Sigmoid colon (tissue), 6 donors: ENCODE measurements at regions not wholly inside any gene's neighbourhood (a gene's known extent, or its start where the extent isn't known, plus 50 kb on each side); places are given as distances from the start of the nearest gene placed in this dataset.

Experiments used
- DNase-seq: peaks from one replicate; pipeline ENCODE4 v3.0.0-alpha.2; 2019
- H3K27ac ChIP-seq, 4 donors: fragments of 200-600 bp; sonication (generic); one replicate each; pipeline ENCODE4 v1.5.1; 2016 to 2019; ENCODE audit warnings: mild to moderate bottlenecking in 1 of 4
- H3K27me3 ChIP-seq, 3 donors: fragments of 200-600 bp; sonication (generic); one replicate each; pipeline ENCODE4 v1.5.1; 2019; ENCODE audit warnings: mild to moderate bottlenecking in 1 of 3
- H3K36me3 ChIP-seq, 4 donors: fragments of 200-600 bp; sonication (generic); one replicate each; pipeline ENCODE4 v1.5.1; 2016 to 2019
- H3K4me1 ChIP-seq, 4 donors: fragments of 200-600 bp; sonication (generic); one replicate each; pipeline ENCODE4 v1.5.1; 2017 to 2019
- H3K4me3 ChIP-seq, 4 donors: fragments of 200-600 bp; sonication (generic); one replicate each; pipeline ENCODE4 v1.5.1; 2017 to 2019; ENCODE audit warnings: mild to moderate bottlenecking in 2 of 4, moderate library complexity in 1 of 4
- H3K9me3 ChIP-seq, 4 donors: fragments of 200-600 bp in 3 of 4; sonication (generic) in 3 of 4; one replicate each; pipeline versions ENCODE4 v1.5.1 to v1.6.1; 2013 to 2019
- EP300 ChIP-seq, 4 donors: sonication (generic); formaldehyde crosslinking; IDR thresholded peaks; one replicate each; pipeline ENCODE4 v1.6.1; 2017; ENCODE audit warnings: antibody characterized with exemption in 4 of 4
- POLR2A ChIP-seq, 2 donors: fragments of 450-650 bp; IDR thresholded peaks; one replicate each; pipeline ENCODE4 v1.6.1; 2016; ENCODE audit warnings: antibody characterized with exemption in 2 of 2, mild to moderate bottlenecking in 2 of 2, moderate library complexity in 2 of 2
- POLR2AphosphoS5 ChIP-seq, 4 donors: sonication (generic); formaldehyde crosslinking; IDR thresholded peaks; one replicate each; pipeline ENCODE4 v1.6.1; 2017; ENCODE audit warnings: antibody characterized with exemption in 4 of 4
- WGBS, 2 donors: extraction: QIAGEN DNeasy Blood & Tissue Kit; methylation state at CpG; one replicate each; pipeline ENCODE4 v1.1.7; 2013; 5-methylcytosine and 5-hydroxymethylcytosine counted together
- intact Hi-C: fragments of 100-400 bp; cut with DNase I; formaldehyde crosslinking; loops from one replicate; pipeline ENCODE4 v1.15.1; 2023
- TF ChIP-seq, protein P1 (sequence below), 4 experiments: fragments of 450-650 bp in 3 of 4; fragments of 200-600 bp in 1 of 4; IDR thresholded peaks; one replicate each; pipeline ENCODE4 v1.5.1; 2016 to 2019; ENCODE audit warnings: antibody characterized with exemption in 4 of 4, mild to moderate bottlenecking in 3 of 4, moderate library complexity in 2 of 4
- donor health status: healthy with polysubstance abuse.
- donor health status: healthy.

DNA sequence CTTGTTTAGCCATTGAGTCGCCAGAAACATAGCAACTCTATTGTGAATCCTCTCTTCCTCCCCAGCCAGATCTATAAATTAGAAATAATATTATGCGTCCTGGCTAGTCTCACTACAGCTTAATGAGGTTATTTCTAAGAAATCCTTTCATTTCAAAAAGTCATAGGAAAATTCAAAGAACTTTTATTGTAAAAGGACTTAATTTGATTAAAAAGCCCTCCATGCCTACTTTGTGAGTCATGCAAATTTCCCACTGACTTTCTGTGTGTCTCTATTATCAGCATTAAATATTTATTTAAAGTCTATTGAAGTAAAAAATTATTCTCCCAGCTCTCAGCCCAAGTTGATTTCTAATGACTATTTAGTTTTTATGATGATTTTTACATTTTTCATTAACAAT is 160.7 kb downstream of the PHLDA1 start:
- Histone ChIP-seq H3K27ac (no peak overlapping the region), H3K9me3 (no peaks in the 10 kb centered on the region), H3K4me1 (no peaks in the 10 kb centered on the region), H3K27me3 (no peaks in the 10 kb centered on the region), H3K4me3 (no peak overlapping the region), H3K36me3 (no peaks in the 10 kb centered on the region)
- WGBS, 2 donors: 84 to 87% methylated on average over 2 of the region's 2 CpGs
- no peak for DNase-seq
- intact Hi-C loops: no loop called here
- no peak for TF ChIP-seq EP300 (IDR thresholded peaks at IDR 0.05)
- TF ChIP-seq POLR2A (IDR thresholded peaks at IDR 0.05): no peak
- TF ChIP-seq POLR2AphosphoS5 (IDR thresholded peaks at IDR 0.05): no peak
- TF ChIP-seq, protein P1, sequence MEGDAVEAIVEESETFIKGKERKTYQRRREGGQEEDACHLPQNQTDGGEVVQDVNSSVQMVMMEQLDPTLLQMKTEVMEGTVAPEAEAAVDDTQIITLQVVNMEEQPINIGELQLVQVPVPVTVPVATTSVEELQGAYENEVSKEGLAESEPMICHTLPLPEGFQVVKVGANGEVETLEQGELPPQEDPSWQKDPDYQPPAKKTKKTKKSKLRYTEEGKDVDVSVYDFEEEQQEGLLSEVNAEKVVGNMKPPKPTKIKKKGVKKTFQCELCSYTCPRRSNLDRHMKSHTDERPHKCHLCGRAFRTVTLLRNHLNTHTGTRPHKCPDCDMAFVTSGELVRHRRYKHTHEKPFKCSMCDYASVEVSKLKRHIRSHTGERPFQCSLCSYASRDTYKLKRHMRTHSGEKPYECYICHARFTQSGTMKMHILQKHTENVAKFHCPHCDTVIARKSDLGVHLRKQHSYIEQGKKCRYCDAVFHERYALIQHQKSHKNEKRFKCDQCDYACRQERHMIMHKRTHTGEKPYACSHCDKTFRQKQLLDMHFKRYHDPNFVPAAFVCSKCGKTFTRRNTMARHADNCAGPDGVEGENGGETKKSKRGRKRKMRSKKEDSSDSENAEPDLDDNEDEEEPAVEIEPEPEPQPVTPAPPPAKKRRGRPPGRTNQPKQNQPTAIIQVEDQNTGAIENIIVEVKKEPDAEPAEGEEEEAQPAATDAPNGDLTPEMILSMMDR (IDR thresholded peaks at IDR 0.05): no peak

GRCh38 chr12:75868501-75868900 is 163.1 kb downstream of the PHLDA1 start:
- 77 to 85% methylated on average over 3 of the region's 3 CpGs for WGBS, 2 donors
- no peaks in the 10 kb centered on the region for H3K27me3 ChIP-seq
- H3K27ac ChIP-seq: no peak overlapping the region
- no peaks in the 10 kb centered on the region for H3K36me3 ChIP-seq
- no peaks in the 10 kb centered on the region for H3K4me1 ChIP-seq
- H3K9me3 ChIP-seq: no peaks in the 10 kb centered on the region
- TF ChIP-seq POLR2A (IDR thresholded peaks at IDR 0.05): no peak
- no peak for TF ChIP-seq POLR2AphosphoS5 (IDR thresholded peaks at IDR 0.05)
- TF ChIP-seq EP300 (IDR thresholded peaks at IDR 0.05): no peak
- TF ChIP-seq, protein P1 (IDR thresholded peaks at IDR 0.05): no peak
- no peak overlapping the region for H3K4me3 ChIP-seq
- no peak for DNase-seq
- intact Hi-C loops: no loop called here

- Histone ChIP-seq H3K36me3 (no peaks in the 10 kb centered on the region), H3K4me3 (no peak overlapping the region), H3K27me3 (no peaks in the 10 kb centered on the region), H3K4me1 (no peaks in the 10 kb centered on the region), H3K9me3 (no peaks in the 10 kb centered on the region), H3K27ac (no peak overlapping the region)
- DNase-seq: no peak
- intact Hi-C loops: no loop called here
- TF ChIP-seq POLR2A (IDR thresholded peaks at IDR 0.05) (no peak), POLR2AphosphoS5 (IDR thresholded peaks at IDR 0.05) (no peak), EP300 (IDR thresholded peaks at IDR 0.05) (no peak)
- TF ChIP-seq, protein P1 (IDR thresholded peaks at IDR 0.05): no peak
- 90 to 95% methylated on average over 3 of the region's 3 CpGs for WGBS, 2 donors
Measured at GRCh38 chr12:75865315-75865714, 166.3 kb downstream of the PHLDA1 start.

DNA sequence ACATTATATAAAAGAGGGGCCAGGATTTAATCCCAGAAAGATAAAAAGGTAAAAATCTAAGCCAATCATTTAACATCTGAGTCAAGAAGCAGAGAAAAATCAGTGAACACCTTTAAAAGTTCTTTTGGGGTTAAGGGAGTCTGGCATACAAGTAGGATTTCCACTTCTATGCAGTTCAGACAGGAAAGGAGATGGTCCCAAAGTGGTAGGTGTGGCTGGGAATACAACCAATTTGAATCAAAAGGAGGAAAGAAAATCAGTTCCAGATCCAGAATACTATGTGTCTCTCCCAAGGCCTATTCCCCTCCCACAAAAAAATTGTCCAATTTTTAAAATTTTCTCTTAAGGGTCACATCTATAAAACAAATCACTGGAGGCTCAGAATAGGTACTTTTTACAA is 167.4 kb downstream of the PHLDA1 start:
- no peaks in the 10 kb centered on the region for H3K4me1 ChIP-seq
- TF ChIP-seq POLR2AphosphoS5 (IDR thresholded peaks at IDR 0.05) (no peak), POLR2A (IDR thresholded peaks at IDR 0.05) (no peak), EP300 (IDR thresholded peaks at IDR 0.05) (no peak)
- TF ChIP-seq, protein P1 (IDR thresholded peaks at IDR 0.05): no peak
- intact Hi-C loops: no loop called here
- H3K36me3 ChIP-seq: no peaks in the 10 kb centered on the region
- H3K27me3 ChIP-seq: no peaks in the 10 kb centered on the region
- H3K4me3 ChIP-seq: no peak overlapping the region
- H3K9me3 ChIP-seq: no peaks in the 10 kb centered on the region
- H3K27ac ChIP-seq: no peak overlapping the region
- DNase-seq: no peak

DNA sequence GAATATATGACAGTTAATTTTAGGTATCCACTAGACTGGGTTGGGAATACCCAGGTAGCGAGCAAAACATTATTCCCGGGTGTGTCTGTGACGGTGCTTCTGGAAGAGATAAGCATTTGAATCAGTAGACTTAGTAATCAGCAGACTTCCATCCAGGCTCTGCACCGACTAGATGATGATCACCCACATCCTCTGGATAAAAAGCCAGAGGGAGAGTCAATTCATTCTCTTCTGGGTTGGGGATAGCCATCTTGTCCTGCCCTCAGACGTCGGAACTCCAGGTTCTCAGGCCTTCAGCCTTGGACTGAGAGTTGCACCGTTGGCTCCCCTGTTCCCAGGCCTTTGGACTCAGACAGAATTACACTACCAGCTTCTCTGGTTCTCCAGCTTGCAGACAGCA is 168.0 kb downstream of the PHLDA1 start:
- Histone ChIP-seq H3K36me3 (no peaks in the 10 kb centered on the region), H3K4me3 (no peak overlapping the region), H3K27ac (no peak overlapping the region), H3K27me3 (no peaks in the 10 kb centered on the region), H3K9me3 (no peaks in the 10 kb centered on the region), H3K4me1 (no peaks in the 10 kb centered on the region)
- TF ChIP-seq, protein P1 (IDR thresholded peaks at IDR 0.05): no peak
- TF ChIP-seq POLR2A (IDR thresholded peaks at IDR 0.05): no peak
- no peak for TF ChIP-seq EP300 (IDR thresholded peaks at IDR 0.05)
- no peak for TF ChIP-seq POLR2AphosphoS5 (IDR thresholded peaks at IDR 0.05)
- no peak for DNase-seq
- WGBS, 2 donors: 29 to 75% methylated on average over 7 of the region's 7 CpGs
- intact Hi-C loops: no loop called here
